DOHH2 (cell line): ENCODE measurements at regions not wholly inside any gene's neighbourhood (a gene's known extent, or its start where the extent isn't known, plus 50 kb on each side); places are given as distances from the start of the nearest gene placed in this dataset.
"Not testable (repeated sequence)": the region's sequence is repeated elsewhere in the genome, so short reads cannot be mapped to it uniquely, and the experiment has no call there.

ENCODE experiments used
- H3F3A ChIP-seq: fragments of 200-600 bp; sonication (generic), shearing (Covaris generic); 2 replicates; pipeline ENCODE4 v1.6.0; 2016; ENCODE audit warnings: antibody characterized with exemption, mild to moderate bottlenecking; ENCODE audit not compliant: control insufficient read depth, insufficient read depth
- H3K27ac ChIP-seq: fragments of 200-600 bp; sonication (generic); 2 replicates; pipeline ENCODE4 v1.5.1; 2014; ENCODE audit warnings: low read depth, mild to moderate bottlenecking, low read length, moderate library complexity
- H3K27me3 ChIP-seq: fragments of 200-600 bp; sonication (generic); 2 replicates; pipeline ENCODE4 v1.6.1; 2014; ENCODE audit warnings: mild to moderate bottlenecking, low read length, mixed read lengths; ENCODE audit not compliant: control insufficient read depth
- H3K36me3 ChIP-seq: fragments of 200-600 bp; sonication (generic); 2 replicates; pipeline ENCODE4 v1.6.1; 2014; ENCODE audit warnings: mild to moderate bottlenecking, low read length, moderate library complexity, mixed read lengths; ENCODE audit not compliant: control insufficient read depth
- H3K4me1 ChIP-seq: fragments of 200-600 bp; sonication (generic); 2 replicates; pipeline ENCODE4 v1.6.1; 2014; ENCODE audit warnings: mild to moderate bottlenecking, low read length, mixed read lengths; ENCODE audit not compliant: control insufficient read depth
- H3K4me2 ChIP-seq: fragments of 200-600 bp; sonication (generic); 2 replicates; pipeline ENCODE4 v1.6.0; 2014; ENCODE audit warnings: mild to moderate bottlenecking, low read length, moderate library complexity
- H3K4me3 ChIP-seq: fragments of 200-600 bp; sonication (generic); 2 replicates; pipeline ENCODE4 v1.5.1; 2014; ENCODE audit warnings: mild to moderate bottlenecking, low read length, mixed read lengths
- H3K79me2 ChIP-seq: fragments of 200-600 bp; sonication (generic); 2 replicates; pipeline ENCODE4 v1.6.1; 2014; ENCODE audit warnings: mild to moderate bottlenecking, low read length, mixed read lengths; ENCODE audit not compliant: control insufficient read depth
- H3K9me2 ChIP-seq: fragments of 200-600 bp; sonication (generic); replicated peaks from 2 replicates; pipeline ENCODE4 v1.6.1; 2014; ENCODE audit warnings: mild to moderate bottlenecking, low read length, mixed read lengths; ENCODE audit not compliant: control insufficient read depth
- H3K9me3 ChIP-seq: fragments of 200-600 bp; sonication (generic); 2 replicates; pipeline ENCODE4 v1.6.1; 2014; ENCODE audit warnings: antibody characterized with exemption, low read length, mixed read lengths; ENCODE audit not compliant: control insufficient read depth, insufficient read depth
- H4K20me1 ChIP-seq: fragments of 200-600 bp; sonication (generic); 2 replicates; pipeline ENCODE4 v1.6.0; 2014; ENCODE audit warnings: low read depth, mild to moderate bottlenecking, antibody characterized with exemption, low read length, moderate library complexity; ENCODE audit not compliant: control insufficient read depth, insufficient read depth
- CTCF ChIP-seq: fragments of 200-600 bp; sonication (generic); IDR thresholded peaks from one replicate; pipeline ENCODE4 v1.5.1; 2014; ENCODE audit warnings: antibody characterized with exemption, mild to moderate bottlenecking, low read depth, low read length; ENCODE audit not compliant: poor library complexity, severe bottlenecking

GRCh38 chr2:94576486-94576885, 294.7 kb upstream of the TEKT4 start:
- H3K4me1 ChIP-seq, H3K27ac ChIP-seq, H3K4me3 ChIP-seq, H4K20me1 ChIP-seq, H3F3A ChIP-seq, H3K9me2 ChIP-seq, H3K27me3 ChIP-seq, H3K9me3 ChIP-seq, H3K36me3 ChIP-seq, H3K79me2 ChIP-seq, H3K4me2 ChIP-seq: not testable (repeated sequence)

- not testable (repeated sequence) for H3K4me3 ChIP-seq, H3K9me3 ChIP-seq, H3F3A ChIP-seq, H3K27me3 ChIP-seq, H4K20me1 ChIP-seq, H3K36me3 ChIP-seq, H3K4me1 ChIP-seq, H3K9me2 ChIP-seq, H3K27ac ChIP-seq, H3K79me2 ChIP-seq, H3K4me2 ChIP-seq
These were observed 294.1 kb upstream of the TEKT4 start for GRCh38 chr2:94577160-94577559.

- H4K20me1 ChIP-seq, H3K9me2 ChIP-seq, H3K4me1 ChIP-seq, H3K27ac ChIP-seq, H3K36me3 ChIP-seq, H3K27me3 ChIP-seq, H3K4me2 ChIP-seq, H3K79me2 ChIP-seq, H3K4me3 ChIP-seq, H3K9me3 ChIP-seq, H3F3A ChIP-seq: not testable (repeated sequence)
These were observed 292.0 kb upstream of the TEKT4 start for GRCh38 chr2:94579221-94579620.

GRCh38 chr2:94583081-94583723, 288.0 kb upstream of the TEKT4 start:
- not testable (repeated sequence) for H3F3A ChIP-seq, H3K4me1 ChIP-seq, H3K4me3 ChIP-seq, H3K27me3 ChIP-seq, H3K9me3 ChIP-seq, H3K36me3 ChIP-seq, H3K79me2 ChIP-seq, H3K27ac ChIP-seq, H3K4me2 ChIP-seq, H4K20me1 ChIP-seq, H3K9me2 ChIP-seq

GRCh38 chr2:94584569-94584968, 286.7 kb upstream of the TEKT4 start:
- H3K9me3 ChIP-seq, H3K4me1 ChIP-seq, H3K4me2 ChIP-seq, H3K9me2 ChIP-seq, H3K36me3 ChIP-seq, H3K27me3 ChIP-seq, H3K4me3 ChIP-seq, H3K27ac ChIP-seq, H4K20me1 ChIP-seq, H3F3A ChIP-seq, H3K79me2 ChIP-seq: not testable (repeated sequence)

GRCh38 chr2:94586032-94586982, 284.9 kb upstream of the TEKT4 start:
- not testable (repeated sequence) for H3K9me2 ChIP-seq, H3K36me3 ChIP-seq, H3K27me3 ChIP-seq, H3K4me1 ChIP-seq, H3F3A ChIP-seq, H3K4me2 ChIP-seq, H4K20me1 ChIP-seq, H3K27ac ChIP-seq, H3K79me2 ChIP-seq, H3K9me3 ChIP-seq, H3K4me3 ChIP-seq
- peak; percentile 40 for TF ChIP-seq CTCF

- H3F3A ChIP-seq, H3K79me2 ChIP-seq, H3K4me1 ChIP-seq: not testable (repeated sequence)
These were observed 284.2 kb upstream of the TEKT4 start for GRCh38 chr2:94587042-94587441.

More at GRCh38 chr2:94587042-94587441, 284.2 kb upstream of the TEKT4 start:
- H3K9me3 ChIP-seq, H4K20me1 ChIP-seq, H3K9me2 ChIP-seq, H3K36me3 ChIP-seq, H3K4me2 ChIP-seq, H3K4me3 ChIP-seq, H3K27ac ChIP-seq, H3K27me3 ChIP-seq: not testable (repeated sequence)
